GM23338 (cell line): ENCODE measurements at regions not wholly inside any gene's neighbourhood (a gene's known extent, or its start where the extent isn't known, plus 50 kb on each side); places are given as distances from the start of the nearest gene placed in this dataset.

Experiments used
- ATAC-seq: fragments of 200-7000 bp; cut with Tn5 transposase; 3 replicates; pipeline ENCODE4 v1.9.1; 2020
- DNase-seq: peaks from one replicate; pipeline ENCODE4 v3.0.0-alpha.2; 2015; ENCODE audit warnings: low spot score
- H2AFZ ChIP-seq: fragments of 200-600 bp; sonication (generic); 2 replicates; pipeline ENCODE4 v1.8.0; 2016; ENCODE audit warnings: antibody characterized with exemption, mild to moderate bottlenecking, moderate library complexity
- H3F3A ChIP-seq: fragments of 200-600 bp; sonication (generic); replicated peaks from 2 replicates; pipeline ENCODE4 v1.8.0; 2017; ENCODE audit warnings: antibody characterized with exemption, mixed run types, low read depth
- H3K27ac ChIP-seq: fragments of 200-600 bp; sonication (generic); 2 replicates; pipeline ENCODE4 v1.6.1; 2016; ENCODE audit warnings: low read depth
- H3K27me3 ChIP-seq: fragments of 200-600 bp; sonication (generic); 2 replicates; pipeline ENCODE4 v1.8.0; 2016; ENCODE audit warnings: mild to moderate bottlenecking, mixed run types, moderate library complexity; ENCODE audit not compliant: insufficient read depth
- H3K36me3 ChIP-seq: fragments of 200-600 bp; sonication (generic); 2 replicates; pipeline ENCODE4 v1.8.0; 2016; ENCODE audit warnings: mild to moderate bottlenecking; ENCODE audit not compliant: insufficient read depth
- H3K4me1 ChIP-seq: fragments of 200-600 bp; sonication (generic); 2 replicates; pipeline ENCODE4 v1.8.0; 2016; ENCODE audit warnings: mild to moderate bottlenecking, moderate library complexity; ENCODE audit not compliant: insufficient read depth
- H3K4me2 ChIP-seq: fragments of 200-600 bp; sonication (generic); 2 replicates; pipeline ENCODE4 v1.7.1; 2017; ENCODE audit warnings: mixed run types
- H3K4me3 ChIP-seq: fragments of 200-600 bp; sonication (generic); 2 replicates; pipeline ENCODE4 v1.6.1; 2016; ENCODE audit warnings: mixed run types
- H3K79me2 ChIP-seq: fragments of 200-600 bp; sonication (generic); replicated peaks from 2 replicates; pipeline ENCODE4 v1.8.0; 2017; ENCODE audit warnings: mild to moderate bottlenecking; ENCODE audit not compliant: insufficient read depth
- H3K9me2 ChIP-seq: fragments of 200-600 bp; sonication (generic); 2 replicates; pipeline ENCODE4 v1.8.0; 2017; ENCODE audit not compliant: insufficient read depth
- H4K20me1 ChIP-seq: fragments of 200-600 bp; sonication (generic); replicated peaks from 2 replicates; pipeline ENCODE4 v1.8.0; 2017; ENCODE audit warnings: mild to moderate bottlenecking; ENCODE audit not compliant: insufficient read depth
- H3K27ac Mint-ChIP-seq: 2 replicates; pipeline ENCODE4 v1.8.0; 2020; ENCODE audit warnings: inconsistent platforms, mild to moderate bottlenecking, moderate library complexity, mixed read lengths
- H3K27me3 Mint-ChIP-seq: 3 replicates; pipeline ENCODE4 v1.8.0; 2022; ENCODE audit warnings: low read depth, mild to moderate bottlenecking, moderate library complexity, mixed read lengths, inconsistent platforms; ENCODE audit not compliant: insufficient read depth, poor library complexity
- H3K36me3 Mint-ChIP-seq: 3 replicates; pipeline ENCODE4 v1.8.0; 2021; ENCODE audit warnings: low read depth, mild to moderate bottlenecking, inconsistent platforms, moderate library complexity, mixed read lengths
- H3K4me1 Mint-ChIP-seq: 3 replicates; pipeline ENCODE4 v1.8.0; 2020; ENCODE audit warnings: mild to moderate bottlenecking, inconsistent platforms, mixed read lengths
- H3K4me3 Mint-ChIP-seq: 3 replicates; pipeline ENCODE4 v1.8.0; 2021; ENCODE audit warnings: moderate library complexity, mild to moderate bottlenecking, inconsistent platforms, mixed read lengths
- H3K9me3 Mint-ChIP-seq: 3 replicates; pipeline ENCODE4 v1.8.0; 2020; ENCODE audit warnings: moderate library complexity, mild to moderate bottlenecking, inconsistent platforms, mixed read lengths
- CREB1 ChIP-seq: fragments of 250-450 bp; sonication (Bioruptor Pico); IDR thresholded peaks from 2 replicates; pipeline ENCODE4 v1.5.0; 2020; ENCODE audit warnings: low read depth, mild to moderate bottlenecking, moderate library complexity
- EZH2 ChIP-seq: fragments of 200-600 bp; sonication (generic); IDR thresholded peaks from one replicate; pipeline ENCODE4 v1.8.0; 2017; ENCODE audit warnings: antibody characterized with exemption, mild to moderate bottlenecking, low read depth; ENCODE audit not compliant: unreplicated experiment
- EZH2phosphoT487 ChIP-seq: fragments of 200-600 bp; sonication (generic); IDR thresholded peaks from one replicate; pipeline ENCODE4 v1.8.1; 2018; ENCODE audit warnings: antibody characterized with exemption; ENCODE audit not compliant: unreplicated experiment
- JUNB ChIP-seq: IDR thresholded peaks from one replicate; pipeline ENCODE4 v1.6.1; 2016; ENCODE audit warnings: antibody characterized with exemption; ENCODE audit not compliant: unreplicated experiment
- NANOG ChIP-seq: IDR thresholded peaks from 2 replicates; pipeline ENCODE4 v1.6.1; 2016; ENCODE audit warnings: antibody characterized with exemption, borderline replicate concordance
- STAT1 ChIP-seq: IDR thresholded peaks from one replicate; pipeline ENCODE4 v1.6.1; 2016; ENCODE audit warnings: antibody characterized with exemption; ENCODE audit not compliant: unreplicated experiment
- ZNF331 ChIP-seq: fragments of 250-450 bp; sonication (Bioruptor Pico); IDR thresholded peaks from 2 replicates; pipeline ENCODE4 v1.5.0; 2020; ENCODE audit warnings: low read depth, mild to moderate bottlenecking, moderate library complexity
- TF ChIP-seq, protein P1 (sequence below): fragments of 250-450 bp; sonication (Bioruptor Pico); IDR thresholded peaks from 2 replicates; pipeline ENCODE4 v1.5.0; 2020; ENCODE audit warnings: mild to moderate bottlenecking, moderate library complexity

DNA sequence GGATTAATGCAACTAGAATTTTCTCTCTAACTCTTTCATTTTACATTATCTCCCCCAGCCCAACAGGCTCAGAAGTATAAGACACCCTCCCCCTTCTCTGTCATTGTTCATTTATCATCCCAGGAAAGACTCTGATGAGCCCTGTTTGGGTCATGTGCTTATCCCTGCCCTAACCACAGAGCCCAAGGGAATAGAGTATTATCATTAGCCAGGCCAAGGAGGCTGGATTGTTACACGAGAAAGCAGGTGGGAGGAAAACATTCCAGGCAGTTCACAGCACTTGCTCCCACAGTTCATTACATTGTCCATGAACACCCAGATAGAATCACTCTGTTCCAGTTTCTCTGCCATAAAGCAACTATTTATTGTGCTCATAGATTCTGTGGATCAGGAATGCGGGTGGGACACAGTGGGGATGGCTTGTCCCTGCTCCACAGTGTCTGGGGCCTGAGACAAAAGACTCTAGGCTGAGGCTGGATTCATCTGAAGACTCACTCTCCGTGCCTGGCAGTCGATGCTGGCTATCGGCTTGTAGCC, 59.5 kb upstream of the TMEM215 start (continued):
- TF ChIP-seq, protein P1, sequence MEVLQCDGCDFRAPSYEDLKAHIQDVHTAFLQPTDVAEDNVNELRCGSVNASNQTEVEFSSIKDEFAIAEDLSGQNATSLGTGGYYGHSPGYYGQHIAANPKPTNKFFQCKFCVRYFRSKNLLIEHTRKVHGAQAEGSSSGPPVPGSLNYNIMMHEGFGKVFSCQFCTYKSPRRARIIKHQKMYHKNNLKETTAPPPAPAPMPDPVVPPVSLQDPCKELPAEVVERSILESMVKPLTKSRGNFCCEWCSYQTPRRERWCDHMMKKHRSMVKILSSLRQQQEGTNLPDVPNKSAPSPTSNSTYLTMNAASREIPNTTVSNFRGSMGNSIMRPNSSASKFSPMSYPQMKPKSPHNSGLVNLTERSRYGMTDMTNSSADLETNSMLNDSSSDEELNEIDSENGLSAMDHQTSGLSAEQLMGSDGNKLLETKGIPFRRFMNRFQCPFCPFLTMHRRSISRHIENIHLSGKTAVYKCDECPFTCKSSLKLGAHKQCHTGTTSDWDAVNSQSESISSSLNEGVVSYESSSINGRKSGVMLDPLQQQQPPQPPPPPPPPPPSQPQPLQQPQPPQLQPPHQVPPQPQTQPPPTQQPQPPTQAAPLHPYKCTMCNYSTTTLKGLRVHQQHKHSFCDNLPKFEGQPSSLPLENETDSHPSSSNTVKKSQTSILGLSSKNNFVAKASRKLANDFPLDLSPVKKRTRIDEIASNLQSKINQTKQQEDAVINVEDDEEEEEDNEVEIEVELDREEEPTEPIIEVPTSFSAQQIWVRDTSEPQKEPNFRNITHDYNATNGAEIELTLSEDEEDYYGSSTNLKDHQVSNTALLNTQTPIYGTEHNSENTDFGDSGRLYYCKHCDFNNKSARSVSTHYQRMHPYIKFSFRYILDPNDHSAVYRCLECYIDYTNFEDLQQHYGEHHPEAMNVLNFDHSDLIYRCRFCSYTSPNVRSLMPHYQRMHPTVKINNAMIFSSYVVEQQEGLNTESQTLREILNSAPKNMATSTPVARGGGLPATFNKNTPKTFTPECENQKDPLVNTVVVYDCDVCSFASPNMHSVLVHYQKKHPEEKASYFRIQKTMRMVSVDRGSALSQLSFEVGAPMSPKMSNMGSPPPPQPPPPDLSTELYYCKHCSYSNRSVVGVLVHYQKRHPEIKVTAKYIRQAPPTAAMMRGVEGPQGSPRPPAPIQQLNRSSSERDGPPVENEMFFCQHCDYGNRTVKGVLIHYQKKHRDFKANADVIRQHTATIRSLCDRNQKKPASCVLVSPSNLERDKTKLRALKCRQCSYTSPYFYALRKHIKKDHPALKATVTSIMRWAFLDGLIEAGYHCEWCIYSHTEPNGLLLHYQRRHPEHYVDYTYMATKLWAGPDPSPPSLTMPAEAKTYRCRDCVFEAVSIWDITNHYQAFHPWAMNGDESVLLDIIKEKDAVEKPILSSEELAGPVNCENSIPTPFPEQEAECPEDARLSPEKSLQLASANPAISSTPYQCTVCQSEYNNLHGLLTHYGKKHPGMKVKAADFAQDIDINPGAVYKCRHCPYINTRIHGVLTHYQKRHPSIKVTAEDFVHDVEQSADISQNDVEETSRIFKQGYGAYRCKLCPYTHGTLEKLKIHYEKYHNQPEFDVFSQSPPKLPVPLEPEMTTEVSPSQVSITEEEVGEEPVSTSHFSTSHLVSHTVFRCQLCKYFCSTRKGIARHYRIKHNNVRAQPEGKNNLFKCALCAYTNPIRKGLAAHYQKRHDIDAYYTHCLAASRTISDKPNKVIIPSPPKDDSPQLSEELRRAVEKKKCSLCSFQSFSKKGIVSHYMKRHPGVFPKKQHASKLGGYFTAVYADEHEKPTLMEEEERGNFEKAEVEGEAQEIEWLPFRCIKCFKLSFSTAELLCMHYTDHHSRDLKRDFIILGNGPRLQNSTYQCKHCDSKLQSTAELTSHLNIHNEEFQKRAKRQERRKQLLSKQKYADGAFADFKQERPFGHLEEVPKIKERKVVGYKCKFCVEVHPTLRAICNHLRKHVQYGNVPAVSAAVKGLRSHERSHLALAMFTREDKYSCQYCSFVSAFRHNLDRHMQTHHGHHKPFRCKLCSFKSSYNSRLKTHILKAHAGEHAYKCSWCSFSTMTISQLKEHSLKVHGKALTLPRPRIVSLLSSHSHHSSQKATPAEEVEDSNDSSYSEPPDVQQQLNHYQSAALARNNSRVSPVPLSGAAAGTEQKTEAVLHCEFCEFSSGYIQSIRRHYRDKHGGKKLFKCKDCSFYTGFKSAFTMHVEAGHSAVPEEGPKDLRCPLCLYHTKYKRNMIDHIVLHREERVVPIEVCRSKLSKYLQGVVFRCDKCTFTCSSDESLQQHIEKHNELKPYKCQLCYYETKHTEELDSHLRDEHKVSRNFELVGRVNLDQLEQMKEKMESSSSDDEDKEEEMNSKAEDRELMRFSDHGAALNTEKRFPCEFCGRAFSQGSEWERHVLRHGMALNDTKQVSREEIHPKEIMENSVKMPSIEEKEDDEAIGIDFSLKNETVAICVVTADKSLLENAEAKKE (CRISPR knock-in tag): no peak
- TF ChIP-seq ZNF331 (CRISPR knock-in tag) (no peak), STAT1 (no peak), EZH2 (no peak), CREB1 (CRISPR knock-in tag) (no peak)

DNA sequence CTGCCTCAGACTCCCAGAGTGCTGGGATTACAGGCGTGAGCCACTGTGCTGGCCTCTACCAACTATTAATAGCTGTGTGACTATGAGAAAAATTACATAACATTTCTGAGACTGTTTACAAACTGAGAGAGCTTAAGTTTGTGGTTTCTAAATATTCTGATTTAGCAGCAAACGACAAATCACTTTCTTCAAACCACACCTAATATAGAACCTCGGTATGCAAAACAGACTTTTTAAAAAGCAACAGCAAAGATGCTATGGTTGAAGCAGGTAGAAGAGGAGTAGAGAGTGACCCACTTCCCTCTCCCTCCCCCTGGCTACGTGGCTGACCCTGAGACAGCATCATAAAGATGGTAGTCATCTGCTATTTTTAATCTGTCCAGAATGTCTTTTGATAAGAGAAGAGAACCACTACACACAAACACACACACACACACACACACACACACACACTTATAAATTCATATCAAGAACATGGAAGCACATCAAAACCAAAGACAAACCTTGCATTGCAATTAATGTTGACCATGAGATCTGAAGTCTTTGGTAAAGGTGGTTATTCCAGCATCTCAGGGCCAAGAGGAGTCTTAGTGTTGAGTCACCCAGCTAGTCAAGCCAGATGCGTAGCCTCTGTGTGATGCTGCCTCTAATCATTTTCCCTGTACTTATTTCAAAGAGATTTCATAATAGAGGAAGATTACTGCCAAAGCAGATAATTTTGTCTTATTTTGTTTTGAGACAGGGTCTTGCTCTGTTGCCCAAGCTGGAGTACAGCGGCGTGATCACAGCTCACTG, 58.1 kb upstream of the TMEM215 start:
- no peaks in the 10 kb centered on the region for H4K20me1 ChIP-seq
- H3K4me3 ChIP-seq: no peak overlapping the region
- H3K4me2 ChIP-seq: no peak overlapping the region
- H3K4me1 Mint-ChIP-seq: no peaks in the 10 kb centered on the region; the same call in 2 of the 3 replicates
- ATAC-seq (no peak), DNase-seq (no peak)
- H3K27me3 ChIP-seq: no peaks in the 10 kb centered on the region
- H3K36me3 ChIP-seq: no peaks in the 10 kb centered on the region
- peaks cover 18% of the 10 kb centered on the region for H3K9me3 Mint-ChIP-seq
- peaks cover 7% of the 10 kb centered on the region for H3K36me3 Mint-ChIP-seq
- H3K79me2 ChIP-seq: no peaks in the 10 kb centered on the region
- no peaks in the 10 kb centered on the region for H3K4me1 ChIP-seq
- H3K4me3 Mint-ChIP-seq: no peak overlapping the region
- H3K27ac Mint-ChIP-seq: no peak overlapping the region
- no peaks in the 10 kb centered on the region for H3K9me2 ChIP-seq
- no peak overlapping the region for H3K27ac ChIP-seq
- no peaks in the 10 kb centered on the region for H3F3A ChIP-seq
- H3K27me3 Mint-ChIP-seq: peaks cover 1% of the 10 kb centered on the region
- TF ChIP-seq EZH2: no peak
- no peak for TF ChIP-seq EZH2phosphoT487
- TF ChIP-seq JUNB: no peak
- TF ChIP-seq CREB1 (CRISPR knock-in tag): no peak
- no peak for TF ChIP-seq STAT1
- no peak for TF ChIP-seq NANOG
- TF ChIP-seq, protein P1 (CRISPR knock-in tag): no peak
- no peak overlapping the region for H2AFZ ChIP-seq
